Prostate gland (tissue), 2 donors: ENCODE measurements at regions not wholly inside any gene's neighbourhood (a gene's known extent, or its start where the extent isn't known, plus 50 kb on each side); places are given as distances from the start of the nearest gene placed in this dataset.

Experiments used
- DNase-seq: peaks from one replicate; pipeline ENCODE4 v3.0.0-alpha.2; 2019; ENCODE audit warnings: low spot score
- H3K27ac ChIP-seq, 2 donors: fragments of 200-600 bp; sonication (generic); 2 replicates each; pipeline ENCODE4 v1.5.1; 2017 to 2019
- H3K27me3 ChIP-seq: fragments of 200-600 bp; sonication (generic); replicated peaks from 2 replicates; pipeline ENCODE4 v1.5.1; 2019; ENCODE audit not compliant: insufficient read depth
- H3K36me3 ChIP-seq, 2 donors: fragments of 200-600 bp; sonication (generic); 1 replicate in 1 of 2; 2 replicates in 1 of 2; pipeline versions ENCODE4 v1.5.1 to v1.8.1; 2017 to 2019
- H3K4me1 ChIP-seq: fragments of 200-600 bp; sonication (generic); replicated peaks from 2 replicates; pipeline ENCODE4 v1.5.1; 2019
- H3K4me3 ChIP-seq, 2 donors: fragments of 200-600 bp; sonication (generic); 2 replicates each; pipeline ENCODE4 v1.5.1; 2017 to 2019
- H3K9me3 ChIP-seq: fragments of 200-600 bp; sonication (generic); 2 replicates; pipeline ENCODE4 v1.5.1; 2017
- POLR2A ChIP-seq: fragments of 450-650 bp; IDR thresholded peaks from one replicate; pipeline ENCODE4 v1.6.1; 2016; ENCODE audit warnings: antibody characterized with exemption, mild to moderate bottlenecking
- POLR2AphosphoS5 ChIP-seq: sonication (generic); formaldehyde crosslinking; IDR thresholded peaks from one replicate; pipeline ENCODE4 v1.6.1; 2017; ENCODE audit warnings: antibody characterized with exemption
- WGBS: methylation state at CpG from one replicate; pipeline ENCODE4 v1.1.5; 2018; 5-methylcytosine and 5-hydroxymethylcytosine counted together
- intact Hi-C: fragments of 100-400 bp; cut with DNase I; formaldehyde crosslinking; loops from one replicate; pipeline ENCODE4 v1.14.2; 2022
- TF ChIP-seq, protein P1 (sequence below), 4 experiments: fragments of 200-600 bp in 2 of 4; fragments of 450-650 bp in 2 of 4; sonication (generic) in 2 of 4; IDR thresholded peaks; 1 replicate in 3 of 4; 2 replicates in 1 of 4; pipeline ENCODE4 v1.5.1; 2016 to 2019; ENCODE audit warnings: antibody characterized with exemption in 4 of 4, mild to moderate bottlenecking in 2 of 4, moderate library complexity in 2 of 4

DNA sequence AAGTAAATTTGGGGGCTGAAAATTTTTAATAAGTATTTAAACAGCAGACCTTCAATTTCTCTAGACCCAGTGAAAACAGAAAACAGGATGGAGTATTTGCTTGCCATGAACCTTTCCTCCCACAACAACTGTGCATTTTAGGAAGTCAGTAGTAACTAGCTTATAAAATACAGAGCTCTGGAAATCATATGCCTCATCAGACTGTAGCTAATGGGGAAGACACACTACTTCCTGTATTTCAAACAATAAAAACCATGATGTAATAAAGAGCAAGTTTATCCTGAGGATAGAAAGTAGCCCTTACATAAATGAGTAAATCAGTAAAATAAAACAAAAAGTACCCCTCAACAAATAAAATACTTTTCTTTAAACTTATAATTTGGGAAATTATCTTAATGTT is 280.1 kb upstream of the ZFP42 start:
- intact Hi-C loops: no loop called here
- no peak for DNase-seq
- Histone ChIP-seq H3K36me3 (no peaks in the 10 kb centered on the region), H3K27ac (no peak overlapping the region), H3K4me3 (no peak overlapping the region), H3K27me3 (no peaks in the 10 kb centered on the region), H3K9me3 (no peaks in the 10 kb centered on the region), H3K4me1 (no peaks in the 10 kb centered on the region)
- TF ChIP-seq POLR2A: no peak
- no peak for TF ChIP-seq POLR2AphosphoS5
- TF ChIP-seq, protein P1, sequence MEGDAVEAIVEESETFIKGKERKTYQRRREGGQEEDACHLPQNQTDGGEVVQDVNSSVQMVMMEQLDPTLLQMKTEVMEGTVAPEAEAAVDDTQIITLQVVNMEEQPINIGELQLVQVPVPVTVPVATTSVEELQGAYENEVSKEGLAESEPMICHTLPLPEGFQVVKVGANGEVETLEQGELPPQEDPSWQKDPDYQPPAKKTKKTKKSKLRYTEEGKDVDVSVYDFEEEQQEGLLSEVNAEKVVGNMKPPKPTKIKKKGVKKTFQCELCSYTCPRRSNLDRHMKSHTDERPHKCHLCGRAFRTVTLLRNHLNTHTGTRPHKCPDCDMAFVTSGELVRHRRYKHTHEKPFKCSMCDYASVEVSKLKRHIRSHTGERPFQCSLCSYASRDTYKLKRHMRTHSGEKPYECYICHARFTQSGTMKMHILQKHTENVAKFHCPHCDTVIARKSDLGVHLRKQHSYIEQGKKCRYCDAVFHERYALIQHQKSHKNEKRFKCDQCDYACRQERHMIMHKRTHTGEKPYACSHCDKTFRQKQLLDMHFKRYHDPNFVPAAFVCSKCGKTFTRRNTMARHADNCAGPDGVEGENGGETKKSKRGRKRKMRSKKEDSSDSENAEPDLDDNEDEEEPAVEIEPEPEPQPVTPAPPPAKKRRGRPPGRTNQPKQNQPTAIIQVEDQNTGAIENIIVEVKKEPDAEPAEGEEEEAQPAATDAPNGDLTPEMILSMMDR (IDR thresholded peaks at IDR 0.05): no peak

DNA sequence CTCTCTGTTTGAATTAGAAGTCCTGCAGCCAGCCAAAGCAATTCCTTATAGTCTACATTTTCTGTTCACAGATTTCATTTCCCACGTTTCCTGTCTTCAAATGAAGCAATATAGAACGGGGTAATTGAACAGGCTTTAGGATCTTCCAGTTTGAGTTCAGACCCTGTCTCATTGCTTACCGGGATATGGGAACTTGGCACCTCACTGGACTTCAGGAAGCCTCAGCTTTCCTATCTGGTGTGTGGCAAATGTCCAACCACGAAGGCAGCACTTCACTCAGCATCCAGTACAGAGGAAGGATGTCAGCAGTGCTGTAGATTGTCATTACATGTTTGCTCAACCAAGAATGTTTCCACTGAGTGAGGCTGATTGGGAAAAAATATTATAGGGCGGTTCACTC is 271.1 kb upstream of the ZFP42 start:
- Histone ChIP-seq H3K4me3 (no peak overlapping the region), H3K27ac (no peak overlapping the region), H3K36me3 (no peaks in the 10 kb centered on the region), H3K27me3 (no peaks in the 10 kb centered on the region), H3K9me3 (no peaks in the 10 kb centered on the region), H3K4me1 (no peaks in the 10 kb centered on the region)
- TF ChIP-seq POLR2A: no peak
- TF ChIP-seq, protein P1 (IDR thresholded peaks at IDR 0.05): no peak
- TF ChIP-seq POLR2AphosphoS5: no peak
- intact Hi-C loops: no loop called here
- 73% methylated on average over 5 of the region's 5 CpGs for WGBS
- DNase-seq: no peak

DNA sequence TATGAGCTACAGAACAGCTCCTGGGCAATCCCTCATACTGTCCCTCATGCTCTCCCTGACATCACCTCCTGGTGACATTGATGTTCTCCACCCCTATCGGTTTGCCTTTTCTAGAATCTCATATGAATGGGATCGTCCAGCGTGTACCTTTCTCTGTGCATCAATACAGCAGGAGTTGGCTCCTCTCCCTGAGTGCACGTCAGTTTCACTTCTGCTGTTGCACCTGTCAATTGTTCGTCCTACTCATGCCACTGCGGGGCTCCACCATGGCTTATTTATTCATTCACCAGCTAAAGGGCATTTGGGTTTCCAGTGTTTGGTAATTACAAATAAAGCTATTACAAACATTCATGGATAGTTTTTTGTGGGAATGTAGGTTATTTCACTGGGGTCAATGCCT is 269.1 kb upstream of the ZFP42 start:
- Histone ChIP-seq H3K36me3 (no peaks in the 10 kb centered on the region), H3K4me1 (no peaks in the 10 kb centered on the region), H3K27me3 (no peaks in the 10 kb centered on the region), H3K9me3 (no peaks in the 10 kb centered on the region), H3K27ac (no peak overlapping the region), H3K4me3 (no peak overlapping the region)
- TF ChIP-seq, protein P1 (IDR thresholded peaks at IDR 0.05): no peak
- DNase-seq: no peak
- intact Hi-C loops: no loop called here
- WGBS: 87% methylated on average over 6 of the region's 6 CpGs

DNA sequence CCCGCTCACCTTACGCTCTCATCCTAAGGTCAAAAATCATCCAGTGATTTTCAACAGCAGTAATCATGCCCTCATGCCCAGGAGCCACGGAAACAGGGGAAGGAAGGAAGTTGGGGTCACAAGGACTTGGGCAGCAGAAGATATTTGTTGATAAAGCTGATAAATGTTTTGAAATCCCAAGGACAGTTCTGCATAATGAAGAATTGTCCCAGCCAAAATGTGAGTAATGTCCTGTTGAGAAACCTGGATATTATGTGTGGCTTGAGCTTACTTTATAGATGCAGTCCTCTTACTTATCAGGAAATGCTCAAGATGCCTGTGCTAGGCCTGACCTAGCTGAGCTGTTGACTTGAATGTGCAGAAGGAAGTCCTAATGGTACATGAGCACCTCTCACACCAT is 263.0 kb upstream of the ZFP42 start:
- 90% methylated on average over 3 of the region's 3 CpGs for WGBS
- intact Hi-C loops: no loop called here
- no peak overlapping the region for H3K27ac ChIP-seq
- no peaks in the 10 kb centered on the region for H3K4me1 ChIP-seq
- H3K4me3 ChIP-seq: no peak overlapping the region
- no peak for DNase-seq
- no peaks in the 10 kb centered on the region for H3K9me3 ChIP-seq
- TF ChIP-seq POLR2AphosphoS5 (no peak), POLR2A (no peak)
- TF ChIP-seq, protein P1 (IDR thresholded peaks at IDR 0.05): no peak
- H3K36me3 ChIP-seq: no peaks in the 10 kb centered on the region
- no peaks in the 10 kb centered on the region for H3K27me3 ChIP-seq

DNA sequence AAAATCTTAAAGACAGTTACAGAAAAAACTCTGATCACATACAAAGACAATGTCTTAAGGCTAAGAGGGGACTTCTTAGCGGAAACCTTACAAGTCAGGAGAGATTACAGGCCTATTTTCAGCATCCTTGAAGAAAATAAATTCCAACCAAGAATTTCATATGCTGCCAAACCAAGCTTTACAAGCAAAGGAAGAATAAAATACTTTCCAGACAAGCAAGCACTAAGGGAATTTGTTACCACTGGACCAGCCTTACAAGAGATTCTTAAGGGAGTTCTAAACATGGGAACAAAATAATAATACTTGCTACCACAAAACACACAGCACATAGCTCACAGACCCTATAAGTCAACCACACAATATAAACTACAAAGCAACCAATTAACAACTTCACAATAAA is 255.8 kb upstream of the ZFP42 start:
- Histone ChIP-seq H3K4me3 (no peak overlapping the region), H3K27me3 (no peaks in the 10 kb centered on the region), H3K36me3 (no peaks in the 10 kb centered on the region), H3K27ac (no peak overlapping the region), H3K4me1 (no peaks in the 10 kb centered on the region), H3K9me3 (no peaks in the 10 kb centered on the region)
- WGBS: 97% methylated on average over 1 of the region's 1 CpG
- TF ChIP-seq, protein P1 (IDR thresholded peaks at IDR 0.05): no peak
- TF ChIP-seq POLR2AphosphoS5: no peak
- TF ChIP-seq POLR2A: no peak
- intact Hi-C loops: no loop called here
- no peak for DNase-seq
